CD4-positive, alpha-beta T cell treated with Interleukin-21 for 1 hour (primary cell): ENCODE measurements at regions not wholly inside any gene's neighbourhood (a gene's known extent, or its start where the extent isn't known, plus 50 kb on each side); places are given as distances from the start of the nearest gene placed in this dataset.

Experiments used
- DNase-seq: peaks from one replicate; pipeline ENCODE4 v3.0.0-alpha.2; 2020

DNA sequence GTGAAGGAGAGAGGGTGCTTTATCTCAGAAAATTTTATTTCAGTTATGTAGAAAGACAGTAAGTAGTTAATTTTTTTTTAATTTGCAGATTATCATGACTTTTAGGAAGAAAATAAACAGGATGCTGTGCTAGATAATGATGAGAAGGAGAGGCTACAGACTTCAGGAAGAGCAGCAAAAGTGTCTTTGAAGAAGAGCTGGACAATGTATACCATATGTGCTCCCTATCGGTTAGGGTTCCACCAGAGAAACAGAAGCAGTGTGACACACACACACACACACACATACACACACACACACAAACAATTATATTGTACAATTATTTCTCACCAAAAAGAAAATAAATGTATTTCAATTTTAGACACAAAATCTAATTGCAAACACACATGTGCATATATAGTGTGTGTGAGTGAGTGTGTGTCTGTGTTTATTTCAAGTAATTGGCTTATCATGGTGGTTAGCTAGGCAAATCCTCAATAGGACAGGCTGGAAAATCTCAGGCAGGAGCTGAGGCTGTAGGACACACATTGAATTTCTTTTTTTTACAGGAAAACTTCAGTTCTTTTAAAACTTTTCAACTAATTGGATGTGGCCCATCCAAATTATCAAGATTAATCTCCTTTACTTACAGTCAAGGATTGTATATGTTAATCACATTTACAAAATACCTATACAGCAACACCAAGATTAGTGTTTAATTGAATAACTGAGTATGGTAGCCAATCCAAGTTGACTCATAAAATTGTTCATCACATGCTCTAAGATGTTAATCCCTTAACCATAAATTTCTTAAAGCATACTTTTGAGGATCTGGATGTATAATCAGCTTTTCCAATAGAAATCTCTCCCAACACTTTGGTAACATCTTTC is 235.8 kb upstream of the DCN start:
- DNase-seq = no peak

DNA sequence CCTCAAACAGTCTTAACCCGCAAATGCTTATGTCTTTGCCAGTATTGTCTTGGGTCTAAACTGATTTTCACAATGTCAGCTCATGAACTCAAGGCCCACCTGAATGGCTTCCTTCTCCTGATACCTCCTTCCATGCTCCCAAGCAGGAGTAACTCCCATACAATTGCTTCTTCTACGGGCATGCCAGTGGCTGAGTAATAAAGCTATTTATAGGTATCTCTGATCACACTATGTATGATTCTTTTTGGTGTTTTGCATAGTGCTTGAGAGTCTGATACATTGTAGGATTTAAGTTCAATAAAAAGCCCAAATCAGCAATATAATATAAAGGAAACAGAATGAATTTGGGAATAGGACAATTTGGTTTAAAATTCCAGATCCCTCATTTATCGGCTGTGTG is 235.0 kb upstream of the DCN start:
- no peak for DNase-seq

DNA sequence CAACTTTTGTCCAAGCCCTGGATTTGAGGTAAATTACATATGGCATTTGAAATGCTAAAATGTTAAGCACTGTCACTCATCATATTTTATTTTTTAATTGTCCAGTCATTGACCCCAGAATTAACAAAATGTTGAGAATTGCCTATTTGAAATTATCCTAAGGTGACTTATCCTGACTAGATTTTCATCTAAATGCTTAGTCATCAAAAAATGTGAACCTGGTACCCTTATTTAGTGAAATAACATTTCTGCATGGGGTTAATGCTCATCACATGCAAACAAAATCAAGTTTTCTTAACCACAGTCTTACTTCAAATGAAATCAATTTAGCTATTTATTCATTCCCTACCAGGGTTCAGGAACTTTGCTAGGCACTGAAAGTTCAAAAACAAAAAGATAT is 232.0 kb upstream of the DCN start:
- DNase-seq = no peak

DNA sequence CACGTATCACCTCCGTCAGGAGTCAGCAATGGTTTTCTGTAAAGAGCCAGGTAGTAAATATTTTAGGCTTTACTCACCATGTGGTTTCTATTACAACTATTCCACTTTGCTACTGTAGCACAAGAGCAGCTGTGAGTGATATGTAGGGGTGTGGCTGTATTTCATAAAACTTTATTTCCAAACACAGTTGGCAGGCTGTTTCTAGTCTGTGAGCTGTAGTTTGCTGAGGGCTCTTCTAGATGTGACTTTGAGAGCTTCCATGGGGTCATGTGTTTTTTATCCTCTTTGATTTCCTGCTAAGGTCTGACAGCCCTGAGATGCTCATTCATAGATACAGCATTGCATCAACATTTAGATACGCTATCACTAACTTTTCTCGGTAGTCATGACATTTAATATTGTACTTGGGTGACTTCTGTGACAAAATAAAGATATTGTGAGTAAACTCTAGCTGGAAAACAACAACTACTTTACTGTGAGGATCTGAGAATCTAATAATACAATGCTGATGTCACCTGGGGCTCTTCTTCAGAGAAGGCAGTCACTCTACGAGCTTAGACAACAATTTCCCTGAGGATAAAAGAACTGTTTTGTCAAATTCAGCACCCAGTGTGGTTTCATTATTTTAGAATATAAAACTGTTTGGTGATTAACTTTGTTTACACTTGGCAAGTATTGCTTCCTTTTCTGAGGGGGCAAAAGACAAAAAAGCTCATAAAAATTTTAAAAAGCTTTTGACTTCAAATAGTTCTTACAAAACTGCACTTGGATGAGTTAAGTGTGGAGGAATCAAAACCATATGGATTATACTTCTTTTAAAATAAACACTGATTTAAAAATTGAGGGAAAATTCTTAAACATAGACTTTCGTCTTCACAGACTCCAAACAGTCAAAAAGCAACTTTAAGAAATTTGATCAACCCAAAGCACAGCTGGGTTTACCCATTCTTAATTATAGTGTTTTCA is 231.2 kb upstream of the DCN start:
- DNase-seq = no peak

DNA sequence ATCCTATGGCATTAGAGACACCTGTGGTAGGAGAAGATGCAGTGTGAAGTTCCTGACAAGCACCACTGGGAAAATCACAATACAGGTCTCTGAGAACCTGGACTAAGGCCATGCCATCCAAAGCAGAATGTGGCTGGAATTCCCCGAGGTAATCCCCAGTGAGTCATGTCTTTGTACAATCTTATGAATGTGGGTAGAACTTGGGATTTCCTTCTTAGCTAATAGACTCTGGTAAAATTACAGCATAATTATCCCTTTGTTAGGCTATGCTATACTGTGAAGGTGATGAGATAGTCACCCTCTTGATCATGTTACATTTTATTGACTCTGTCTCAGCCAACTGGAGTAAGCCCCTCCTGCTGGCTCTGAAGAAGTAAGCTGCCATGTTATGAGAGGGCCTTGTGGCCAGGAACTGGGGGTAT is 224.3 kb upstream of the DCN start:
- DNase-seq = no peak

DNA sequence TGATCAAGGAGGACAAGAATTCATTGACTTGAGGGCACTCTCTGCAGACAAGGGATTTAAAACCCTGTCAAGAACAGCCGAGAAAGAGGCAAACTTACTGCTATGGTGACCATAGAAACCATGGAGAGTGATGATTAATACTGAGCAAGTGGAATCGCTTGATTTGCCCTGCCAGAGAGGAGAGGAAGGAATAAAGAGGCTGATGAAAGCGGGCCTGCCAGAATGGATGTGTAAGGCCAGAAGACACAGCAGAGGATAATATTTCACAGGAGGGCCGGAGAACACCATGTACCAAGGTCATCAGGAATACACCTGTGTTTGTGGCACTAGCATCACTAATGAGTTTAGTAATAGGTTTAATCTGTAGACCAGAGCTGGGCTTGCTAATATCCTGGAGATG is 221.8 kb upstream of the DCN start:
- DNase-seq = no peak

DNA sequence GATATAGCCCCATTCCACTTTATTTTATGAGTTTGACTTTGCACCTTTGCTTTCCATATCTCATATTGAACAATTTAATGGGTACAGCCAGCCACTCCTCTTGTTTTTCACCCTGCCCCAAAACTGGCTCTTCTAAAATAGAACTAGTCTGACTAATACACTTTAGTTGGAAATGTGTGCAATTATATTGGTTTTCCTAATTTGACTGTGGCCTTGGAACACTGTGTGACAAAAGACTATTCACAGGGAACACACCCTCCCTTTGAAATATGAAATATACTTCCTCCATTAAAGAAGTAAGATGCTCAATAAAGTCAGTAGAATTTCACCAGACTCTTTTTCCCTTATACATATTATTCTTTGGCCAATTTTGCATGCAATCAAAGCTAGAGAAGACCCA is 218.6 kb upstream of the DCN start:
- DNase-seq = no peak

DNA sequence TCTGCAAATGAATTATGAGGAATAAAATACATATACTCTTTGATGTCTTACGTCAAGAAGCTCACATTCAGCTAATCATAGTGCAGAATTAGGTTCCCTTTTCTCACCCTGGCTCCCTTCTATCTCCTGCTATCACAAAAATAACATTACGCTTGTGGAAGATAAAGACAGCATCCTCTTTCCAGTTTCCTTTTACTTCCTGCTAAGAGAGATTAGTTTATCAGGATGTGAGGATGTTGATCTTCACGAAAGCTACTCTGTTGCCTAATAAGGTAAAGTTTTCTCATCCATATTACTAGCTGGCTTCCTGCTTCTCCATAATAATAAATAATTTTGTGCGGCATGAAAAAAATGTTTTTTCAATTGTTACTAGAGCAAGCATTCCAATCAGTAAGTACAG is 217.7 kb upstream of the DCN start:
- DNase-seq = no peak

DNA sequence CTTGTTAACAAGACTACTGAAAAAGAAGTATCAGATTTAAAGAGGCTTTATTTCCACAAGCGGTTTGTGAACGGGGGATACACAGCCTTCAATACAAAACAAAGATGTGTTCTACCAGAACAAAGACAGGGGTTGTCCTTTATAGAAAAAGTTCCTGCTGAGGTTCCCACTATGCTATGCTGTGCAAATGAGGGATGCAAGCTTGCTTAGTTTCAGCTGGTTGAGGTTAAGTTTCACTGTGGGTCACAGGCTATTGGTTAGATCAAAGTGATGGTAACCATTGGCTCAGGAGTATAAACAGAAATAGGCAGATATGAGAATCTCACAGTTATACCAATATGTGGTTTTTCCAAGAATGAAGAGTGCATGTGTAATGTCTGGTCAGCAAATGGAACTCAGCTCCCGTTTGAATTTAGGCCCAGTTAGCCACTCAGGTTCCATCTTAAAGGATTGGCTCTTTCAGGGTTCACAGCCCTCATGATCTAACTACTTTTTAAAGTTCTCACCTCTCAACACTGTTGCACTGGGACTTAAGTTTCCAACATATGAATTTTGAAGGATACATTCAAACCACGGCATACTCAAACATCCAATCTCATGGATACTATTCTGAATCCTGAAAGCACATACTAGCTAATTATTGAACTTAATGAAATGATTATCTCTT is 215.4 kb upstream of the DCN start:
- no peak for DNase-seq

DNA sequence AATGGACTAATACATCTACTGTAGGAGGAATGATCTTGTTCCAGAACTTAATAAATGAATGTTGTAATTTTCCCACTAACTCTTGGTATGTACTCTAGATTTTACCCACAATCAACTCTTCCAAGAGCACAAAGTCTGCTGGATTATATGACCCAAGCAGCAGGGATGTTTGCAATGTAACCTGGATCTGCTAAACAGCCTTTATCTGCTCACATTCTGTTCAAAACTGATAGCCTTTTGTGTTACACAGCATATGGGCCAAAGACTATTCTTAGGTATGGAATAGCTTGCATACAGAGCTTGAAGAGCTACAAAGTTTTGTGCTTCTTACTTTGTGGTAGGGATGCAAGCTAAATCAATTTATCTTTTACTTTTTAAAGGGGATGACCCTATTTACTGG is 213.7 kb upstream of the DCN start:
- no peak for DNase-seq

DNA sequence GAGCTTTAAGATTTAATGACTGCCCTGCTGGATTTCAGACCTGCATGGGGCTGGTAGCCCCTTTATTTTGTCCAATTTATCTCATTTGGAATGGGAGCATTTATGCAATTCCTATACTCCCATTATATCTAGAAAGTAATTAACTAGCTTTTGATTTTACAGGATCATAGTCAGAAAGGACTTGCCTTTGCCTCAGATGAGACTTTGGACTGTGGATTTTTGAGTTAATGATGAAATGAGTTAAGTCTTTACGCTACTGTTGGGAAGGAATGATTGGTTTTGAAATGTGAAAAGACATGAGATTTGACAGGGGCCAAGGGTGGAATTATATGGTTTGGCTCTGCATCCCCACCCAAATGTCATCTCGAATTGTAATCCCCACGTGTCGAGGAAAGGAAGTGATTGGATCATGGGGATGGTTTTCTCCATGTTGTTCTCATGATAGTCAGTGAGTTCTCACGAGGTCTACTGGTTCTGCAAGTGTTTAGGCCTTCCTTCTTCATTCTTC is 213.1 kb upstream of the DCN start:
- no peak for DNase-seq

DNA sequence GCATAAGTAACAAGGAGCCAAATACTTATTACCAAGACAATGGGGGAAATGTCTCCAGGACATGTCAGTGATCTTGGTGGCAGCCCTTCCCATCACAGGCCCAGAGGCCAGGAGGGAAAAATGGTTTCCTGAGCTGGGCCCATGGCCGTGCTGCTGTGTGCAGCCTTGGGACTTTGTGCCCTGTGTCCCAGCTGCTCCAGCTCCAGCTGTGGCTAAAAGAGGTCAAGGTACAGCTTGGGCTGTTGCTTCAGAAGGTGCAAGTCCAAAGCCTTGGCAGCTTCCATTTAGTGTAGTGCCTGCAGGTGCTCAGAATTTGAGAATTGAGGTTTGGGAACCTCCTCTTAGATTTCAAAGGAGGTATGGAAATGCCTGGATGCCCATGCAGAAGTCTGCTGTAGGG is 212.3 kb upstream of the DCN start:
- DNase-seq = no peak

DNA sequence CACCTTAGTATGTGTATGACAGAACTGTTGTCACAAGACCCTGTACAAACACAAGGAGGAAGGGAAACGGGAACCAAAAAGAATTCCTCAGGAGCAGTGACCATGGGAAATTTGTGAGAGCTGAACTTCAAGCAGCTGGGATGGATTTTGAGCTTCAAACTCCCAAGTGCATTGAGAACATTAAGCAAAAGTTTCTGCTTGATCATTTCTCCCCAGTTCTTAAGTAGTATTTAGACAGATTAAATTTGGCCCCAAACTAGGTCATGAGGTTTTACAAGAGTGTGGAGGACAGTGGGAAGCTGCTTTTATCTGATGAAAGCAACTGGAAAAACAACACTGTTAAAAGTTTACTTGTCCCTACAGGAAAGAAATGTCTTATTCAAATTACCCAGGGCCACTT is 206.0 kb upstream of the DCN start:
- DNase-seq = no peak

DNA sequence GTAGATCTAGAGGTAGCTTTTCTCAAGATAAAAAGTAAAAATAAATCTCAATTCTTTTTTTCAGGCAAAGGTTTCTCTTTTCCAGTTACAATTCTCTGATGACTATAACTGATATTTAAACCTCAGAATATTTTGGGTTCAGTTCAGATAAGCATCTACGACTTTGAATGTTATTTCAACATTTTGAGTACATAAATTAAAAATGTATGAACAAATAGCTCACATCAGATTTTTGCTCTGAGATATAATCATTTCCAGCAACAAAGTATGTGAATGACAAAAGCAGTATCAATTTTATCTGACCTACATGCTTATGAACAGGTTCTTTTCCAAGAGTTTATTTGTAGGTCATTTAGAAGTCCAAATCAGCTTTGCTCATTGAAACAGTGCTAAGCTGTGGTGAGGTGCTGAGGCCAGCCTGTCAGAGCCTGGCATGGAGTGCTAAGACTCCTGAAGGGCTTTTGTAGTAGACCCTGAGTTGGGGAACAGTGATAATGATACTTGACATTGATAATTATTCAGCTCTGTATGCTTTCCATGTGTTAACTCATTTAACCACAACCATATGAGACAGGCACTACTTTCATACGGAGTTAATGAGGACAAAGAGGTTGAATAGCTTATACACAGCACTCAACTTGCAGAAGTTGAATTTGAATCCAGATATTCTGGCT is 205.0 kb upstream of the DCN start:
- no peak for DNase-seq

DNA sequence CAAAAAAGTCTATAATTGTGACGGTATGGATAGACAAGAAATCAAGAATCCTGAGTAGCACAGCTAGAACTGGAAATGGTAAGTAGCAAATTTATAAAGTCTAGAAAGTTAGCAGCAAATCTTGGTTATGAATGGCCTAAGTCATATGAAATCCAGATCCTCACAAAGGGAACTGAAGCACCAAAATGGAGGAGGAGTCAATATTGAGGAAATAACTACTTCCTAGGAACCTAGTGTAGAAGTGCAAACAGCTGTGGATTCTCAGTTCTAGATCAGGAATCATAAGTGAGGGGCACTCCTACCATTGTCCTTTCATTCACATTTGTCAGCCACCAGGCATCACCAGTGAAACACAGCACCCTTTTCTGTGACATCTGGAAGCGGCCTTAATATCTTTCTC is 202.2 kb upstream of the DCN start:
- no peak for DNase-seq

DNA sequence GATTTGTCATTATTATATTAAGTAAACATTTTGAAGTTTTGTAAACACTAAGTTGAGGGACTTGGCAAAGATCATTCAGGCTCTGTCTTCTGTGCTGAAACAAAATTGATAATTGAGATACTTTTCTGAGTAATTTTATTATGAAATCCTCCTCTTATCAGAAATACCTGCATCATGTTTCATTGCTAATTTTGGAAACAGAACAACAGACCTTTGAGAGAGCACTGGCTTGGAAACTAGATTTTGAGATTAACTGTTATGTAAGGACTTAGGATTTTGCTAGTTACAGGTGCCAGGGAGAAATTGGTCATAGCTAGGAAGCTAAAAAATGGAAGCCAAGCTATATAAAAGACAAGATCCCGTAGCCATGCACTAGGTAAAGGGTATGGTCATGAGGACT is 201.7 kb upstream of the DCN start:
- DNase-seq = no peak

DNA sequence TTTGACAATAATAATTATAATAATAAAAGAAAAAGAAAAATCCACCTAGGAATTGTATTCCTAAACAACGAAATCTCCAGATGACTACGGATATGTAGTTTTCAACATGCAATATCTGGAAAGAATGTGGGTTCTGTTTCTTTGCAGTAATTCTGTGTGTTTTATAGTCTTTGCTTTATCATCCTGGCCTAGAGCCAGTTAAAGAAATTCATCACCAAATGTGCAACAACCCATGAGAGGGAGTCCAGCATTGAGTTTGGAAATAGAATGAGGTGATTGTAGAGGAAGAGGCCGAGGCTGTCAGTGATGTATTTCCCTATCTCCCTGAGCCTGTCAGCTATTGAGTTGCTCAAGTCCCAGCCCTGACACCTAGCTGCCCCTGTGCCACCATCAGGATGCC is 200.5 kb upstream of the DCN start:
- DNase-seq = no peak

DNA sequence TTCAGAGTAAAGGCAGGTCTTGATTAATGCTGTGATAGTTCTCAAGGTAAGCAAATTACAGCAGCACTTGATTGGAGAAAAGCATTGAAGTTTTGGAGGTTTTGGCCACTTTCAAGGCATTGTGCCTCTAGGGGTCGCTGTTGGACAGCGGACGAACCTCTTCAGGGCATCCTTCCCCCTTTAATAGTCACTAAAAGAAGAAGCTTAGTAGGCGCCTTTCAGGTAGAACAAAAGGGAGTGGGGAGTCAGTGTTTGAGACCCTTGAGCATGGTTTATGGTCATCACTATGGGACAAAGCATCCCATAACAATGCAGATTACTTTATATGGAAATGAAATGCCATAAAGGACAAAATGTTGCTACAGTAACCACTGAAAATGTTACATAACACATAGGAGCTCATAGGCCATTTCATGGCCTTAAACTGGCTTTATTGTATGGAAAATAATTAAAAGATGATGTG is 199.5 kb upstream of the DCN start:
- peak; percentile 82 for DNase-seq

DNA sequence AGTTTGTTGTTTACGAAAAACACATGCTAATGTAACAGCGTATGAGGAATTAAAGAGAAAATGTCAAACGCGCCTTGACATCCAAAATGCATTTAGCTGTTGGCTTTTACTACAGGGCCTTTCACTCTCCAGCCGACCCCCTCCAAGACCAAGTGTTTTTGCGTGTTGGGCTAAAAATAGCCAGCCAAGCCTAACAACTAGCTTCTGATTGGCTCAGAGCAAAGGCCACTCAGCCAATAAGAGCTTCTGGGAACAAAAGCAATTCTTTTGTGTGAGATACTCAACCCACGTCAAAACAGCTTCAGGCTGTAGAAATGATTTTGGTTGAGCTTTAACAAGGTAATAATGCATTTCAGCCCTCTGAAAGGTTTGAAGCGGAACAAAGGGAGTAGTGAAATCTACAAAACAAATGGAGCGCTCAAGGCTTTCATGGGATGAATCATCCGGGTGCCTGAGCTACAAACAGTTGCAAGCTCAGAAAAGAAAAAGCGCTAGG is 198.7 kb upstream of the DCN start:
- DNase-seq = peak; percentile 8

DNA sequence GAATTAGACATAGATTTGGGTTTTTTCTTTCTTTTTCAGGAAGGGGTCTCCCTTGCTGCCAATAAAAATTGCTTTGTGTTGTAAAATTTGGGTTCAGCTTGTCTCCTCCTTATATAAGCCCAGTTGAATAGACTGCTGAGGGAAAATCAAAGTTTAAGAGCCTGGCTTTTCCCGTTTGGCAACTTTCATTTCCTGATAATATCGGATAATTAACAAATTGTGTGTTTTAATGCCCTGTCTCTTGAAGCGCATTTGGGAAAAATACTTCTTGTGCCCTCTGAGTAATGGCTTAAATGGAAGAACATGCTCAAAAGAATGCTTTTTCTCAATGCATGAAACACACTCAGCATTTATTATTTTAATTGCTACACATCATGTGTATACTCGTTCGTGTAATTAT is 198.0 kb upstream of the DCN start:
- no peak for DNase-seq

DNA sequence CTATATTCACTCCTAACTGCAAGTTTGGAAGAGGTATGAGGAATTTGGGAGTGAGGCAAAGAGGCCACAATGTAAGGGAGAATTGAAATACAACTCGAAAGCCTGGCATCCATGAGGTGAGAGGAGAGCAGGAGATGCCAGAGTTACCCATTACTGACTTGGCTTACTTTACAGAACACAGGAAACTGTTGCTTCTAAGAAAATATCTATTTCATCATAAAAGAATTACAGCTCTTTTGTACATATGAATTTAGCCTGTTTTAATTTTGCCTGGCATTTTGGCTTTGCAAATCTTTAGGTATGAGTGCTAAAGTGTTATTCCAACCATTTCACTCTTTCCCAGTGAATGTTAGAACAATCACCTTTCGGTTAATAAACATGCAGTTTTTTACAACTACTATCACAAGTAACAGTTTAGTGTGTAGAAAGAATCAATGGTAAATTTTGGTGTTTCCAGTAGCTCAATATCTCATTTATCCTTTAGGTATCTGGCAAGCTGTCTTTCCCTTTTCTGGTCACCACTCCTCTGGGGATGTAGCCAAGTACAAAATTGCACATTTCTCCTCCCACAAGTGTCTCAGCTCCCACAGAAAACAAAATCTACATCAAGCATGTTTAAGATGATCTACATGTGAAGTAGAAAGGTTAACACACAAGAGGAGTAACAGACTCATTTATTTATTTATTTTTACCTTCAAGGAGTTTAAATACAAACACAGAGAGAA is 196.6 kb upstream of the DCN start:
- no peak for DNase-seq

DNA sequence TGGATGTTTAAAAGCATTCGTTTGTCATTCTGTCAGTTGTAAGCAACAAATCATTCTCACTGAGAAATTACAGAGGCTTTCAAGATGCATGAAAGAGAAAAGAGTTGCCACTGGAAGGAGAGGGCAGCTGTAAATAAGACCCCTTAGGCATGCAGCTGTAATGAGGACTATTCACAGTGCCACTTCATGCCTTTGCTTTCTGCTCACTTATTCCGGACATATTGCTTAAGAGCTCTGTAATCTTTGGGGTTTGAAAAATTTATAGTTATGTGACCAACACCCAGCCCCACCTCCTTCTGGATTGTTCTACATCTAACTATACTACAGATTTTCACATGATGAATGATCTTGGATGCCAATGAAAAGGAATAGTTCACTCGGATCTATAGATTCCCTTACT is 194.8 kb upstream of the DCN start:
- DNase-seq = no peak
